Ovary (tissue), 7 donors: ENCODE measurements at regions not wholly inside any gene's neighbourhood (a gene's known extent, or its start where the extent isn't known, plus 50 kb on each side); places are given as distances from the start of the nearest gene placed in this dataset.

Source experiments
- DNase-seq, 5 donors: peaks; one replicate each; pipeline ENCODE4 v3.0.0-alpha.2; 2019 to 2020
- H3K27ac ChIP-seq, 2 donors: fragments of 200-600 bp; one replicate each; pipeline versions ENCODE4 v1.5.1 to v1.8.0; 2019 to 2022
- H3K27me3 ChIP-seq: fragments of 200-600 bp; one replicate; pipeline ENCODE4 v1.8.0; 2022
- H3K36me3 ChIP-seq: fragments of 200-600 bp; sonication (generic); one replicate; pipeline ENCODE4 v1.5.1; 2019
- H3K4me1 ChIP-seq: one replicate; pipeline ENCODE4 v1.8.1; 2013; ENCODE audit warnings: mild to moderate bottlenecking, moderate library complexity; ENCODE audit not compliant: insufficient read depth
- H3K4me3 ChIP-seq: fragments of 200-600 bp; sonication (generic); one replicate; pipeline ENCODE4 v1.5.1; 2017
- H3K9me3 ChIP-seq, 2 donors: fragments of 200-600 bp in 1 of 2; sonication (generic) in 1 of 2; one replicate each; pipeline versions ENCODE4 v1.5.1 to v1.8.1; 2013 to 2019; ENCODE audit warnings: mild to moderate bottlenecking in 1 of 2, moderate library complexity in 1 of 2
- CTCF ChIP-seq, 3 donors: fragments of 450-650 bp in 2 of 3; fragments of 200-600 bp in 1 of 3; IDR thresholded peaks; one replicate each; pipeline versions ENCODE4 v1.5.1 to v1.8.0; 2016 to 2022; ENCODE audit warnings: antibody characterized with exemption in 3 of 3, mild to moderate bottlenecking in 1 of 3
- EP300 ChIP-seq: sonication (generic); formaldehyde crosslinking; IDR thresholded peaks from one replicate; pipeline ENCODE4 v1.6.1; 2017; ENCODE audit warnings: antibody characterized with exemption
- POLR2A ChIP-seq: fragments of 450-650 bp; IDR thresholded peaks from one replicate; pipeline ENCODE4 v1.6.1; 2017; ENCODE audit warnings: antibody characterized with exemption, mild to moderate bottlenecking, moderate library complexity
- WGBS, 3 donors: extraction: QIAGEN DNeasy Blood & Tissue Kit in 1 of 3; methylation state at CpG; one replicate each; pipeline versions ENCODE4 v1.1.5 to v1.1.7; 2013 to 2017; 5-methylcytosine and 5-hydroxymethylcytosine counted together
- intact Hi-C, 4 donors: fragments of 100-400 bp; cut with DNase I; formaldehyde crosslinking; loops; one replicate each; pipeline versions ENCODE4 v1.11.0 to v1.15.1; 2022 to 2023
- donor health status: DM: no; HTN: no; CAD: no; lungs with moderate emphysema.
- donor health status: DM: no; HTN: no; CAD: no.
- donor health status: Bipolar disorder and iron deficiency.
- donor health status: DM: no; HTN: no; CAD: no.
- donor health status: DM: yes; HTN: yes; CAD: no.

GRCh38 chrX:809081-809480 is 178.5 kb downstream of the SHOX start:
- 86 to 91% (median 89%) methylated on average over 11 of the region's 11 CpGs for WGBS, 3 donors
- TF ChIP-seq CTCF (IDR thresholded peaks at IDR 0.05) (no peak), EP300 (no peak), POLR2A (no peak)
- Histone ChIP-seq H3K4me3 (no peak overlapping the region), H3K4me1 (no peaks in the 10 kb centered on the region), H3K27me3 (no peaks in the 10 kb centered on the region), H3K27ac (no peak overlapping the region), H3K36me3 (no peaks in the 10 kb centered on the region), H3K9me3 (no peaks in the 10 kb centered on the region)
- no peak for DNase-seq
- intact Hi-C loops: no loop called here

- TF ChIP-seq EP300 (no peak), CTCF (IDR thresholded peaks at IDR 0.05) (no peak)
- intact Hi-C loops: no loop called here
- Histone ChIP-seq H3K4me1 (no peaks in the 10 kb centered on the region), H3K4me3 (no peak overlapping the region), H3K27me3 (no peaks in the 10 kb centered on the region), H3K27ac (no peak overlapping the region), H3K9me3 (no peaks in the 10 kb centered on the region), H3K36me3 (no peaks in the 10 kb centered on the region)
- WGBS, 3 donors: 78 to 98% (median 92%) methylated on average over 8 of the region's 8 CpGs
- no peak for DNase-seq
These were observed 176.0 kb downstream of the SHOX start for GRCh38 chrX:806586-806985.

GRCh38 chrX:805988-806387 is 175.4 kb downstream of the SHOX start:
- Histone ChIP-seq H3K4me3 (no peak overlapping the region), H3K27me3 (no peaks in the 10 kb centered on the region), H3K9me3 (no peaks in the 10 kb centered on the region), H3K36me3 (no peaks in the 10 kb centered on the region), H3K4me1 (no peaks in the 10 kb centered on the region), H3K27ac (no peak overlapping the region)
- no peak for DNase-seq
- 82 to 90% (median 83%) methylated on average over 11 of the region's 11 CpGs for WGBS, 3 donors
- TF ChIP-seq CTCF (IDR thresholded peaks at IDR 0.05): no peak
- intact Hi-C loops: no loop called here

- peaks cover 0 to 3% of the 10 kb centered on the region in 2 donors for H3K9me3 ChIP-seq
- H3K4me1 ChIP-seq: no peaks in the 10 kb centered on the region
- H3K4me3 ChIP-seq: no peak overlapping the region
- DNase-seq: no peak
- TF ChIP-seq EP300 (no peak), POLR2A (no peak), CTCF (IDR thresholded peaks at IDR 0.05) (no peak)
- WGBS, 3 donors: 24 to 33% (median 28%) methylated on average over 16 of the region's 16 CpGs
- H3K36me3 ChIP-seq: no peaks in the 10 kb centered on the region
- intact Hi-C loops: no loop called here
- H3K27me3 ChIP-seq: no peaks in the 10 kb centered on the region
- H3K27ac ChIP-seq: no peak overlapping the region
These were observed 174.6 kb downstream of the SHOX start for GRCh38 chrX:805103-805670.
